T-helper 2 cell (primary cell): ENCODE measurements at regions not wholly inside any gene's neighbourhood (a gene's known extent, or its start where the extent isn't known, plus 50 kb on each side); places are given as distances from the start of the nearest gene placed in this dataset.

Source experiments
- DNase-seq, 5 experiments: peaks; one replicate each; pipeline versions ENCODE4 v3.0.0 to v3.0.0-alpha.2; 2012 to 2022

DNA sequence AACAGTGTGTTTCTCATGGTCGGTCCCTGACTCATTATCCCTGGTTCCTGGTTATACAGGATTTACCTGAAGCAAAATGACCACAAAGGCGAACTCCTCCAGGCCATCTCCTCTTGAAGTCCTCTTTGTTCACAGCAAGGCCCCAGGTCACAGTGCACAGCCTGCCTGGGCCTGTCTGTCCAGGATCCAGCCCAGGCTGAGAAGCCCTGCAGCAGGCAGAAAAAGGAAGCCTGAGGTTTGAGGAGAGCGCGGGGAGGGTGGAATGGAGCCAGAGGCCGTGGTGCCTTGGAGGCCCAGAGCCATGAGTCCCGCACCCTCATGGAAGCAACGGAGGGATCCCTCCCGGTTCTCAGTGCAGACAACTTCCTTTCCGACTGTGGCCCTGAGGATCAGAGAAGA, 136.8 kb upstream of the IRF2BP2 start:
- DNase-seq: no peak

GRCh38 chr1:234745844-234746797, 136.1 kb upstream of the IRF2BP2 start:
- no peak for DNase-seq

- DNase-seq: no peak
Observed at GRCh38 chr1:234745276-234745675, 135.3 kb upstream of the IRF2BP2 start.

GRCh38 chr1:234743791-234744611, 134.0 kb upstream of the IRF2BP2 start:
- DNase-seq: no peak

DNA sequence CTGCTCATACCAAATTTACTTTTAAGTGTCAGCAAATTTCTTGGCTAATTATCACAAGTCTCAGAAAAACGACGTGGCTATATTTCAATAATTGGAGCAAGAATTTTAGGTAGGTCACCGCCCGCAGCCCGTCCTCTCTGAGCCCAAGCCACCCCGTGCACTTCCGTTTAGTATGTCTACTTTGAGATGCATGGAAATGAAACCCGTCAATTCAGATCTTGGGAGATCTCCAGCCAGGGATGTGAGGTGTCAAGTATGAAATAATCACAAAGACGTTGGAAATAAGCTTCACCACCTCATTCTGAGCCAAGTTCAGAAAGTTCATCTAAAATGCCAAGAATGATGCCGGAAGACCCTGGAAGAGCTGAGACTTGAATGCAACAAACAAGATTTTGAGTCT, 132.6 kb upstream of the IRF2BP2 start:
- no peak for DNase-seq

- no peak for DNase-seq
Observed at GRCh38 chr1:234737967-234738314, 128.0 kb upstream of the IRF2BP2 start.

DNA sequence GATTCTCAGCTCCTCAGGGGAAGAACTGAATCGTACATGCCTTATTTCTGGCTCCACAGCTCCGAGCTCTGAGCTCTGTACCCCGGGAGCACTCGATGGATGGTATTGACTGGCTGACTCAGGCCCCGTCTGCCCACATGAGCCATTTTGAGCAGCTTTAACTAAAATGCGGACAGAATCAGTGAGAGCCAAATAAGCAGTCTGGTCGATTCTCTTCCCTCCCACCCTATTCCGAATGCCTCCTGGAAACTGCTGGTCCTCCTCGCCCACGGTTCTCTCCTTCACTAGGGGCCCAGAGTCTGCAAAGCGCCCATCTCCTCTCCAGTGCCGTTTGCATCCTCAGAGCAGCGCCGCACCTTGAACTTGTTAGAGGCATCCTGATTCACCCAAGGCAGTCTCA, 125.9 kb upstream of the IRF2BP2 start:
- no peak for DNase-seq

- DNase-seq: no peak
Observed at GRCh38 chr1:234735476-234735875, 125.5 kb upstream of the IRF2BP2 start.

- no peak for DNase-seq
Observed at GRCh38 chr1:234734869-234735268, 124.9 kb upstream of the IRF2BP2 start.

- no peak for DNase-seq
Observed at GRCh38 chr1:234734412-234734835, 124.4 kb upstream of the IRF2BP2 start.

DNA sequence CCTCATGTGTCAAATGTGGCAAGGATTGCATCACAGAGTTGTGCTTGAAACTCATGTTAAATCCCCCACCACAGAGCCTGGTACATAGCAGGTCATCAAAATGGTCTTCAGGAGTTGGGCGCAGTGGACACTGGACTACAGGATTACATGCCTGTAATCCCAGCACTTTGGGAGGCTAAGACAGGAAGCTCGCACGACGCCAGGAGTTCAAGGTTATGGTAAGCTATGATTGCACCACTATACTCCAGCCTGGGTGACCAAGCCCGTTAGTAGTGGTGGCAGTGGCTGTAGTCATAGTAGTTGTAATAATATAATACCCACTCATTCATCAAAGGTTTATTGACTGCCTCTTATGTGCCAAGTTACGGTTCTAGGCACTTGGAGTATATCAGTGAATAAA, 123.4 kb upstream of the IRF2BP2 start:
- no peak for DNase-seq

GRCh38 chr1:234732671-234733390, 122.9 kb upstream of the IRF2BP2 start:
- no peak for DNase-seq

- no peak for DNase-seq
Observed at GRCh38 chr1:234732260-234732659, 122.3 kb upstream of the IRF2BP2 start.

DNA sequence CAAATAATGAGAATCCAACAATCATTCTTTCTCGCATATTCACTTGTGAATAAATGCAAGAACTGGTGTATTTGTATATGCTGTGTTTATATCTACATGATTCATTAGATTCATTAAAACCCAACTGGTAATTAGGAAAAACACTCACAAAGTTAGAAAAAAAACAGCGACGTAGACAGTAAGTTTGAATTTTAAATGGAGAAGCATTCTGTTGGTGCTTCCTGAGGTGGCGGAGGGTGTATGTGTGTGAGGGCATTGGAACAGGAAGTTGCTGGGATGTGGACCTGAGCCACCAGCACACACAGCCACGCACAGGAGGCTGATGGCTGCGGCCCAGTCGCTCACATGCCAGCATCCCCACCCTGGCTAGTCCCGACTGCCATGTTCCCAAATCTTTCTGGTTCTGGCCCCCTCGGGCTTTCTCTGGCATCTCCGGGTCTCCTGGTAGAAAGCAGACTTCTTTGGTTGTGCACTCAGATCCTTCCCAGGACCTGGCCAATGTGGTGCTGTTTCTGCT, 121.6 kb upstream of the IRF2BP2 start:
- peak in 1 of 5 experiments; percentile 83 for DNase-seq

- DNase-seq: peak in 4 of 5 experiments; percentile 24 to 93 (median 46)
Observed at GRCh38 chr1:234730770-234731568, 121.0 kb upstream of the IRF2BP2 start.

DNA sequence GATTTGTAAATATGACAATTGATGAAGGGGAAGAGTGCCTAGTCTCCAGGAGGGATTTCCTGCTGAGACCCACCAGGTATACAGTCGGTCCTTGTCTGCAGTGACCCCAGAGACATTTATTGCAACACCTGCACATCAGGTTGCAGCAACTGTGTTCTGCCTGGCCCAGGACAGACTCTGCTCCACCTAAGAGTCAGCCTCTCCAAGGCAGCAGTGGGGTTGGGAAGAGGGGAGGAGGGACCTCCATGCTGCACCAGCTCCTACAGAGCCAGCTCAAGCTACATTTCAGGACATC, 120.4 kb upstream of the IRF2BP2 start:
- no peak for DNase-seq

DNA sequence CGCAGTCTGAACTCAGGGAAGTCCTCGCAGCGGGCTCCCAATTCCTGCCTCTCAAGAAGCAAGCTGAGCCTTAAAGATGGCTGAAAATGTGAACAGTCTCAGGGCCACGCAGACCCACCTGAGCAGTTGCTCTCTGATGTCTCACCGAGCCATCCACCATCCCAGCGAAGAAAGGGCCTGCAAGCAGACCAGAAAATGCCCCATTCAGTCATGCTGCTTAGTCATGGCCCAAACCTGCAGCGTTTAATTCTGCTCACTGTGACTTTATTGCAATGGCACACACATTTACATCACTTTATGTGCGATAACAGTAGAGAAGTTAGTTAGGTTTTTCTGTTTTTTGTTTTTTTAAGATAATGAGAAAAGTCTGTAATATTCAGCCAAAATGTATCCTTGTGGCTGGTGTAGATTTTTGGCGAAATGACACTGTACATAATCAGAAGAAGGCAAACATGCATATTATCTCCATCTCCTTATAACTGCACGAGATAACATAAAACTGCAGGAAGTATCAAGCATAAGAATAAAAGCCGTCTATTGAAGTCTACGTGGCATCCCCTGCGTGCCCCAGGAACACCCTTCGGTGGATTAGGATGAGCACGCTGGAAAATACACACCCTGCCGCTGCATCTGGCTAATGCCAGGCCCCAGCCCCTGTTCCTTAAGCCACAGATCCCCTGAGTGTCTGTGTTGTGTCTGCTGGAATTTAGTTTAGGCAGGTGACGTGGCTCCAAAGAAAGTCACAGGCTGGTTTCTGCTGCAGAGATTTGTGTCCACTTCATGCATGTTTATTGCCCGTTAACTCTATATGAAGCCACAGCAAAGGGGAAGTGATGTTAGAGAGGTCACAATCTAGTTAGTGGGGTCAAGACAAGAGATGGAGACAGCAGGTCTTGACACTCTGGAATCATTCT, 119.8 kb upstream of the IRF2BP2 start:
- DNase-seq: no peak

DNA sequence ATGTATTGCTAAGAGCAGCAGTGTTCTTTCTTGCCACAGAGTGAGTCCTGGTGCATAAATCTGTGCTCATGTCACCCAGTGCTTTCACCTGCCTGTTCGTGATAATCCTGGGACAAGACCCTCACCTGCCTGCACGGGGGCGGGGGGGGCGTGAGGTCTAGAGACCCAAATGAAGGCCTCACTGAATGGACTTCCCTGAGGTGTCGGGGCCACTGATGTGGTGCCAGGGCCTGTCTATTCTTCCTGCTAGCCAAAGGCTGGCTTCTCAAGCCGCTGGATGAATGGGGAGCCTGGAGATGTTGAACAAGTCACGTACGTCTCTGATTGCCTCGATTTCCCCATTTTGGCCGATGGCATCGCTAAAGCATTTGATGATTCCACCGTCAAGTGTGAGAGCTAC, 118.8 kb upstream of the IRF2BP2 start:
- DNase-seq: no peak

DNA sequence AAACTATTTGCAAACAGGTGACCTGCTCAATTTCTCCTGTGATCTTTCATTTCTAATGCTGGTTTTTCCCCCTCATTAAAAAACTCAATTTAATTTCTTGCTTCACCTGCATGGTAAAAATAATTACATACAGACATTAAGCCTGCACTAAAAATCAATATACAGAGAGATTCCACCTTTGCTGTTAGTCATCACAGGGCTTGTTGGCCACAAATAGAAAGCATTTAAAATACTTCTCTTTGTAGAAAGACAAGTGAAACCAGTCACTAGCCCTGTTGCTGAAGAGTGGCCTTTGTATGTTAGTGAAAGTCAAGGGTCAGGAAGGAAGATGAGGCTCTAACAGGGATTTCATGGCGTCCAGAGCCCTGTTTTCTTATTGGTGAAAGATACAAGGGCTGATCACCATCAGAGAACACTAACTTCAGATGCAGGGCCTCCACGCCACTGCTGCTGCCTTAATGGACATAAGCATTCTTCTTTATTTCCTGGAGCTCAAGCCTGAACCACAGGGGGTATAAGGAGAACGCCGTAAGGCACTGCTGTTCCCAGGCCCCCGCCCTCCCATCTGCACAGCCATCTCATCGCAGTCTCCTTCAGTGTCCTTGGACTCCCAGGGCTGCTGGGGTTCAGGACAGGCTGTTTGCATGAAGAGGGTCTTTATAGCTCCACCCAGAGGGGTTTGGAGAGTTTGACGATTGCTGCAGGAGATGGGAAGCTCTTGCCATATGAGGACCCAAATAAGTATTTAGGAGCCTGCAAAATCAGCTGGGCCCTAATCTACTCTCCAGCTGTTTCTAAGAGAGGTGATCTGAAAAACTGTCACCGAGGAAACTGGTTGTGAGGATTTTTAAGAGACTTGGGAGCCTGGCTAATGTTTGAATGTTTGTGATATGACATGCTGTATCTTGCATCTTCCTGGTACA, 117.3 kb upstream of the IRF2BP2 start:
- peak in 1 of 5 experiments; percentile 39 for DNase-seq
